ENCODE measurements at regions not wholly inside any gene's neighbourhood (a gene's known extent, or its start where the extent isn't known, plus 50 kb on each side); places are given as distances from the start of the nearest gene placed in this dataset.

DNA sequence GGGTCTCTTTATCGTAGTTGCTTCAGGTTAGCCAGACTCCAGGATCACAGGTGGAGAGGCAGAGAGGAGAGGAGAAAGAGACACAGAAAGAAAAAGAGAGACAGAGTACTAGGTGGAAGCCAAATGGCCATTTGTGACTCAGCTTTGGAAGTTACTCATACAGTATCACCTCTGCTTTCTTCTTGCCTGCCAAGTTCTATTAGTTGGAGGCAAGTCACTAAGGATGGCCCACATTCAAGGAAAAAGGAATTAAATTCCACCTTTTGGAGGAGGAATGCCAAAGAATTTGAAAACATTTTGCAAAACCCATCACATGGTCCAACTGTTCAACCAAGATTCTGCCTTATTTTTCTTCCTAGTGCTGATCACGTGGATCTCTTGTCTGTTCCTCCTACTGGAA, 291.1 kb downstream of the CHL1 start:
- no peak for TF ChIP-seq EZH2 (IDR thresholded peaks at IDR 0.05; ENCODE audit: insufficient read depth, poor library complexity, severe bottlenecking)
- no peak for TF ChIP-seq EZH2phosphoT487 (IDR thresholded peaks at IDR 0.05; ENCODE audit: insufficient read depth, low read depth)
